ENCODE measurements at regions not wholly inside any gene's neighbourhood (a gene's known extent, or its start where the extent isn't known, plus 50 kb on each side); places are given as distances from the start of the nearest gene placed in this dataset.

DNA sequence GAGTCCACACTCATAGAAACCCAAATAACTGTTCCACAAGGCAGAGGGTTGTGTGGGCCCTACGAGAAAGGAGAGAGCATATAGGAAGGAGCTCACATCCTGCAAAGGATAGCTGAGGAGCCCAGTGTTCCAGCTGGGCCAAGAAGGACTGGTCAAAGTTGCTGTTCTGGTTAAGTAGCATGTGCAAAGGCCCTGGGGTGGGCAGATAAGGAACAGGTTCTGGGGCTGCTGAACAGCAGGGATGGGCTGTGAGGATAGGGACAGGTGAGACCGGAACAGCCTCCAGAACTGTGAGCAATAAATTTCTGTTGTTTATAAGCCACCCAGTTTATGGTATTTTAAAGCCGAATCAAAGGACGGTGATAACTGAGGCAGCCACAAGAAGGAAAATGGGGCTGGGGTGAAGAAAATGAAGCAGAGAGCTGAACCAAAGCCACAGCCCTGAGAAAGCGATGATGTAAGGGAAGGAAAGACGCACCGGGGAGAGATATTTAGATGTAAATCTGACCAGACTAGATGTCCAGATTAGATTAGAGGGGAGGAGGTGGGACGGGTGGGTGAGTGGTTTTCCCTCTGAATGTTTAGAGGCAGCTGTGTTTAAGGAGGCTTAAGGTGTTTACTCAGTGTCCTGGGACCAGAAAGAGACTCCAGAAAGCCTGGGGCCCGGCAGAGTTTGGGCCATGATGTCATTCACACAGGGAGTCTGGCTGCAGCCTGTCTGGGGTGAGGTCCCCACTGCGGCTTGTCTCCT is 180.8 kb upstream of the BCOR start:
- DNase-seq (ENCODE audit: low spot score) = no peak

DNA sequence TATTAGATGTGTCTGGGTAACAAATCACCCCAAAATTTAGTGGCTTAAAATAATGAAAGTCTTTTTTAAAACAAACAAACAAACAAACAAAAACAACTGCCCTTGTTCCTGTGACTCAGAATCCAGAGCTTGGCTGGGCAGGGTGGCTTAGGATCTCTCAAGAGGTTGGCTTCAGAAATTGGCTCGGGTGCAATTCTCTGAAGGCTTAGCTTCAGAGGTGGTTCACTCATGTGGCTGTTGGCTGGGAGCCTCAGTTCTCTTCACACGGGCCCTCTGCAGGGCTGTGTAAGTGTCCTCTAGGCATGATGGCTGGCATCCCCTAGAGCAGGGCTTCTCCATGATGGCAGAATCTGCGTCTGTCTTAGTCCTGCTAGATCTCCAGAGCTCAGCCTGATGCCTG is 179.9 kb upstream of the BCOR start:
- no peak for DNase-seq (ENCODE audit: low spot score)

DNA sequence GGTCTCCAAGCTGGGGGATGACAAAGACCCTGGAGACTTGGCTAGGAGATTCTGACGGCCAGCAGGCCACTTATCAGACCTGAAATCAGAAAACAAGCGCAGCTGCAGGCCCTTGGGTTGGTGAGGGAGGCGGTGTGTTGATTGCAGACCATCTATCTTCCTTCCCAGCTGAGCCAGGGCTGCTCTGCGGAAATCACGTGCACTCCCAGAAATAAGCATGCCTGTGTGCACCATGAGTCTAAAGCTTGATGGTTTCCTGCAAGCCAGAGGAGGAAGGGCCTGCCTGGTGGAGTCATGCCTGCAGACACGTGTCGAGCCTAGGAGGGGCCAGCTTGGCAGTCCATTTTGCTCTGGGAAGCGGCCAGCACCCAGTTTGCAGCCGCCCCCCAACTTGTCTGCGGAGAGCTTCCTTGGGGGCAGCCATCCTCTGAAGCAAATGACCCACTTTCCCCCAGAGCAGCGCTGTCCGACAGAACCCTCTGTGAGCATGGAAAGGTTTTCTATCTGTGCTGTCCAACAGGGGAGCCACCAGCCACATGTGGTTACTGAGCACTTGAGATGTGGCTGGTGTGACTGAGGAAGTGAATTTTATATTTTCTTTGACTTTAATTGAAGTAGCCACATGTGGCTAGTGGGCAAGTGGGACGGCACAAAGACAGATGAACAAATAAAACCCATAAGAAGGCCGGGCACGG is 175.7 kb upstream of the BCOR start:
- peak; percentile 46 for DNase-seq (ENCODE audit: low spot score)

DNA sequence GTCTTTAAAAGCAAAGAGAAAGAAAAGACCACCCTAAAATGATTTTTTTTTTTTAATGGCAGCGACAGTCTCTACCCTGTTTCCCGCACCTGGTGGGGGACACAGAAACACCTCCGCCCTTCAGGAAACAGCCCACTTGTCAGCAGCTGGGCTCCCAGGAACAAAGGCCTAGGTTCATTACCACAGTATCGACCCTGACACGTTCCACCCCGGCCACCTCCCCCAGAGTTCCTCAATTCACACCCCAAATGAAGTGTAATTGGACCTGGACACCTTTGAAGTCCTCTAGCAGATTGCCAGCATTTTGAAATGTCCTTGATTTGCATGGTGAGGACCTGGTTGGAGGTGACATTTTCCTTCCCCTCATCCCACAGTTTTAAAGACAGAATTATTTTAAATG is 175.0 kb upstream of the BCOR start:
- DNase-seq (ENCODE audit: low spot score) = no peak

DNA sequence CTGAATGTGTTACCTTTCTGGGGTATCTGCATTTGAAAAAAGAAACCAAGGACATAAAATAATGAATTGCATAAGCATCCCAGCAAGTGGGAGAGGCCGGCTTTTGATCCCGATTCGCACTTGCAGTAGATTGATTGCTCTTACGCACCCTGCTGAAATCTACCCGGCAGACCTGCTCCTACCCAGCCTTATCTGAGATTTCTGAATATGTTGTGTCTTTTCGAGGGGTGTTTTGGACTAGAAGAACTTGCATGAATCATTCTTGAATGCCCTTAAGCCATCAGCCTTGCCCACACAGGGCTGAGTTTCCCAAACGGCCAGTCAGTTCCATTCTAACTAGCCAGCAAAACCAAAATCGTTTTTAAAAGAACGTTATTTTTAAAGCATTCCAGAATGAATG is 174.4 kb upstream of the BCOR start:
- DNase-seq (ENCODE audit: low spot score) = no peak

DNA sequence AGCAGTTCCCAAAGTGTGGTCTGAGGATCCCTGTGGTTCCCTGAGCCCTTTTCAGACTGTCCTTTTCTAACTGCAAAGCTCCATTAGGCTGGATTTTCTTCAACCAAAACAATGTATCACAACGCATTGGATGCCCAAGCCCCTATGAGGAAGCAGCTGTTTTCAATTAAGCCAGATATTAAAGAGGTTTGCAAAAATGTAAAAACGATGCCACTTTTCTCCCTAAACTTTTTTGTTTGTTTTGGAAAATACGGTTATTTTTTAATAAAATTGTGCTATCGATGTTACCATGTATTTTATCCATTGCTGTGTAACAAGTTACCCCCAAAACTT is 170.4 kb upstream of the BCOR start:
- no peak for DNase-seq (ENCODE audit: low spot score)

DNA sequence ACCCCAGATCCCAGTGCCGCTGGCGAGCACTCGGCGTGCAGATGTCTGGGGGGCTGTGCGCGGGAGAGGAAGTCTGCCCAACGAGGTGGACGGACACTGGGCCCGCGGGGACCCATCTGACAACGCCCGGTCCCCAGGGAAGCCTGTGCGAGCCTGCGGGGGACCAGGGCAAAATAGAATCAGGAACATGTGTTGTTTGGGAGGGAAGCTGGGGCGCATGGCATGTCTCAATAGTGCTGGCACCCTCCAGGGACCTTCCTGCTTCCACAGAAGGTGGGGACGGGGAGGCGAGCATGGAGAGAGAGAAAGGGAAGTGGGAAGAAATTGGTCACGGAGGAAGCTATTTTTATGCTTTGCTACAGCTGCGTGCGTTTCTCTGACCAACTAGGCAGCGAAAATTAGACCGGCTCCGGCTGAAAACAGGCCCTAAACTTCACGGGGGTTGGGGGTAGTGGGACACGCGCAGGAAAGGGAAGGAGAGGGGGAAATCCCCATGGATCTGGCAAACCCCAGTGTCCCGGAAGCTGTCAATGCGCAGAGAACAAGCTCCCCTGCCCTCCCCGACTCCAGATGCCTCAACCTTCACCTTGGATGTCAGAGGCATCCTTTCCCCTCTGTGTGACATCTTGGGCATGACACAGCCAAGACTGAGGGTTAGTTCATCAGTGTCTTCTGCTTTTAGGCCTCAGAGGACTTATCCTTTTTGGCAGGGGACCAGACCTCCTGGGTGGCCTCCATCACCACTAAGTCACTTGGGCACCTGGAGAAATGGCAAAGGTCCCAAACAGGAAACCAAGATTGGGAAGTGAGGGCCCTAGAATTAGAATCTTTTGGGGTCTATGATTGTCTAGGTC is 169.8 kb upstream of the BCOR start:
- DNase-seq (ENCODE audit: low spot score) = no peak

DNA sequence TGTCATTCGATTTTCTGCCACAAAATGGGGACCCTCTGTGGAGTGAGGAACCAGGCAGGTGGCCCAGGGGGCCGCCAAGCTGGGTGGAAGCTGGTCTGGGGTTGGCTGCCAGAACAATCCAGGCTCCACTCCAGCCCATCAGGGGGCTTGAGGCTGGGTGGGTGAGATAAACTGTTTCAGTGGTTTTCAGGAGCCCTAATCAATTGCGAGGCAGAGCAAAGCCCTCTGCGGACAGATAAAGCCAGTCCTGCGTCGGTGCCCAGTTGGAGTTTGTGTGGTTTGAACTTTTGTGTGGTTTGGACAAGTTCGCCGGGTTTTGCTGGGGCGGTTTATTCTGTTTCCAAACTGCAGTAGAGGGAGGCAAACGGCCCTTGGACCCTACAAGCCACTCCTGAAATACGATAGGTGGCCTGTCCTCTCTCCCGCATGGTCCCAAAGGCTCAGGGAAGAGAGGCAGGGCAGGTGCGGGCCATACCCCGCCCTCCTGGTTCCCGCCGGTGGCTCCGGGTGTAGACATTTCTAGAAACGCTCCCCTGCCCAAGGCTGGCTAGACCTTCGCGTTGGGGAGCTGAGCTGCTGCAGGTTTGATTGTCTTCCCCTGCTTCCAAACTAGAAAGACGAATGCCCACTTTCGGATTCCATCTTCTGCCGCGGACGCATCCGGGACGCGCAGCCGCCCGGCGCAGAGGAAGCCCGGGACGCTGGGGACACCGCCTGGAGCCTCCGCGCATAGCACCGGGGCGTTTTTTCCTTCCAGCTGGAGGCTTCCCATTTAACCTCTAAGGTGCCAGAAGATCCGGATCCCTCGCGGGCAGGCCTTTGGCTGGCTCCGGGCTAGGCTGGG is 169.0 kb upstream of the BCOR start:
- no peak for DNase-seq (ENCODE audit: low spot score)

DNA sequence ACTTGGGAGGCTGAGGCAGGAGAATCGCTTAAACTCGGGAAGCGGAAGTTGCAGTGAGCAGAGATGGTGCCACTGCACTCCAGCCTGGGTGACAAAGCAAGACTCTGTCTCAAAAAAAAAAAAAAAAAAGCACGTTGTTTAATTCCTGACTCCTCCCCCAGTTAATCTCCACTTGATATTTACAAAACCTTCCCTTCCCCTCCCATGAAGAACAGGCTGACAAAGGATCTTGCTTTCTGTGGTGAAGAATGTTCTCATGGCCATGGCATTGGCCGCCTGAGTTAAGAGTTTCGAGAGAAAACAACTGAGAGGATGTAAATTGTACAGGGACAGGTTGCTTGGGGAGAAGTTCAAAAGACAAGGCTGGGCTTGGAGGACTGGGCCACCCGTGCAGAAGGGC is 168.2 kb upstream of the BCOR start:
- DNase-seq (ENCODE audit: low spot score) = no peak

DNA sequence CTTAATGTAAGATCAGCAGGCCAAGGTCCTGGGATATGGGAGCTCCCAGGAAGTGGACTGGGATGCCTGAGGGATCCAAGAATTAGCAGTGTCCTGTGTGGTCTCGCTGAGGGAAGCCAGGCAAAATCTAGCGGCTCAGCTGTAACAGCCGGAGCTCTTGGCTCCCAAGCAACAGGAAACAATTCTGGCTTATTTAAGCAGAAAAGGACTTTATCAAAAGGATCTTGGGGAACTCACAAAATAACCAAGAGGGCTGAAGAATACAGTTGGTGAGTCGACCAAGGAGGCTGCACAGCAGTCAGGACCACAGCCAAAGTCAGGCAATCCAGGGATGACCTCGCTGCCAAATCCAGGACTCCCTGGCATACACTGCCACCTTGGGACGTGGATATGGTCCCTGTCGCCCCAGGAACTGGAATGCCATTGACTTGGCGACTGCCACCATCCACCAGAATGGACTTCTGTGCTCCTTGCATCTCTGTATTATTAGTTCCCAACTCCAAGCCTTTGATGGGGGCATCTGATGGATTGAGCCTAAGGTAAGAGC is 165.3 kb upstream of the BCOR start:
- DNase-seq (ENCODE audit: low spot score) = no peak

DNA sequence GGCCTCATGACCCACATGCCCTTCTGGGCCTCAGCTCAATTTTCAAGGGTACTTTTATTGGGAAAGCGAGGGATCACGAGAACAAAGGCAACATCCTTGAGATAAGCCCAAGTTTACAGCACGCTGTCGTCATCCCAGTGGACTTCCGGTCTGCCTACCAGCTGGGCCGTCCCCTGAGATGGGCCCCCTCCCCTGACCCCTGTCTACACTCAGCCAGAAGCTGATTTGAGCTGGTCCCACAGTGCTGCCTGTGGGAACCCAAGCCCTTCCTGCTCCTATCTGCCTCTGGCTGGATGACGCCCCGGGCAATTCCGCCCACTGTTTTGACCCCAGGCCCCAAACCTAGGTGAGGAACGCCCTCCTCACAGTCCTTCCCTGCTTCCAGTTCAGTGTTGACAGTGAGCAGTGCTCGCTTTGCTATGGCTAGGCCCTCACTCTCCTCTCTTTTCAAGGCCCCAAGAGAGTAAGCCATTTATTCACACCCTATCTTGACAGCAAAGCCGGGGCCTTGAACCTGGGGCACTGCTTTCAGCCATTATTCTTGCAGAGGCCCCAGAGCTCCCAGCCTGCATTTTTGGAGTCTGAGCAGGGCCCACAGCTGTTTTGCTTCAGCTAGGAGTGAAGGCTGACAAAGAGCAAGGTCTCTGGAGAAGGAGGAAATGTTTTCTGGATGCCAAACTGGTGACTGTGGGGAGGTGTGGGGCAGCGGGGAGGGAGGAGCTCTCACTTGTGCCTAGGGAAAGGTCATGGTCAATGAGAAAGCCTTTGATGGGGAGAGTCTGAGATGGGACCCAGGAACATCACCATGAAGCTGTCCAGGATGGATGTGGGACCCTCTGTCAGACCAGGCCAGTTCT is 164.6 kb upstream of the BCOR start:
- no peak for DNase-seq (ENCODE audit: low spot score)

DNA sequence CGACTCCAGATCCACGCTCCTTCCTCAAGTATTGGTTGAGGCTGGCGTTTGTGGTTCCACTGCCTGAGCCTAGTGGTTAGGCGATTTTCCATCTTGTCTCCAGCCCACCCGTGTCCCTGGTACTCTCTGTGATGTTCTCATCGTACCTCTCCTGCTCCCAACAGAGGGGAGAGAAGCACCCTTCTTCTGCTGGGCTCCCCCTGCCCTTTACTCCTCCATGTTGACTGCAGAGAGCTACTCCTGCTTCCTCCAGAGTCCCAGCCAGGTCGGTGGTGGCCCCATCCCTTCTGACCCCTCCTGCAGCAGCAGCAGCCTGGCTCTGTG is 164.0 kb upstream of the BCOR start:
- no peak for DNase-seq (ENCODE audit: low spot score)

DNA sequence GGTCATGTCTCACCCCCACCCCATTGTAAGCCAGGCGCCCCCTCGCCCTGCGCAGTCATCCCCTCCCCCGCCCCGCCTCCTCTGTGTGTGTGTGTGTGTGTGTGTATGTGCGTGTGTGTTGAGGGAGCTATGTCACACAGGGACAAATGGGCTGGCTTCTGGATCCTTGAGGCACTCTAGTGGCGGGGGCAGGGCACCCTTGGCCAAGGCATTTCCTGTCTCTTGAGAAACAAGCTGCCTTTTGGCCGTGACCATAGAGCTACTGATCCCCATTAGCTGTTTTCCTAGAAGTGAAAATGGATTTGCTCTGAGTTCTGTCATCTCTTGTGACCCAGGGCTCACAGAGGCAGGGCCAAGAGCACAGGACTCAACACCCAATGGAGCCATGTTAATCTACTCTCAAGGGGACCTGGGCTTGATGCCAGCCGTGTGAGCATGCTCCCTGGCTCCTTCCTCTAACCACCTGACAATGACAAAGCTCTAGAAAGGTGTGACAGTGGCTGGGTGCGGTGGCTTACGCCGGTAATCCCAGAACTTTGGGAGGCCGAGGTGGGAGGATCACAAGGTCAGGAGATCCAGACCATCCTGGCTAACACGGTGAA is 162.5 kb upstream of the BCOR start:
- no peak for DNase-seq (ENCODE audit: low spot score)

DNA sequence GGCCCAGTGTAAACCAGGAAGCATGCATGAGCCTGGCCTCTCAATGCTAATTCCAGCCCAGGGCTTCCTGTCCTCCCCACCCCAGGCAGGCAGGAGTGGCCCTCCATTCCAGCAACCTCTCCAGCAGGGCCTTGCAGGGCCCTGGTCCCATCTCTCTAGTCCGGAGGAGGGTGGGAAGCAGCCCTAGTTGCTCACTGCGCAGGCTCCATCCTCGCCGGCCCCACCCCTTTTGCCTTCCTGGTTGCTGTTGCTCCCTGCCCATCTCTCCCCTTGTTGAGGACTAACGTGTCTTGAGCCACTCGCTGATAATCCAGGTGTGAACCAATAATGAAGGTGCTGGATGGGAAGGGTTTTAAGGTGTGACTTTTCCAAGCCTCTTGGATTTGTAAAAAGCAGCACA is 161.2 kb upstream of the BCOR start:
- no peak for DNase-seq (ENCODE audit: low spot score)

DNA sequence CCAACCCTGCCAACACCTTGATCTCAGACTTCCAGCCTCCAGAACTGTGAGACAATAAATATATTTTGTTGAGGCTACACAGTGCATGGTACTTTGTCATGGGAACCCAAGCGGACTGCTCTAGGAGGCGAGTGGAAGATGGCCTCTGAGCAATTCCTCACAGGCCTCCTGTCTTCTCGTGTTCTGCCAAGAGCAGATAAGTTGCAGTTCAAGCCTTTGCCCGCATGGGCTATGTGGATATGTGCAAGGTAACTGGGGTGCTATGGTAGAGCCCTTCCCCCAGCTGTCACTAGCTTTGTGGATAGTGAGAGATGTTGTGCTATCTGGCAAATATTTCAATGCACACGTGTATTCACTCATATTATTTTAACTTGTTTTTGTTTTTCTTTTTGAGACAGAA is 156.0 kb upstream of the BCOR start:
- no peak for DNase-seq (ENCODE audit: low spot score)

DNA sequence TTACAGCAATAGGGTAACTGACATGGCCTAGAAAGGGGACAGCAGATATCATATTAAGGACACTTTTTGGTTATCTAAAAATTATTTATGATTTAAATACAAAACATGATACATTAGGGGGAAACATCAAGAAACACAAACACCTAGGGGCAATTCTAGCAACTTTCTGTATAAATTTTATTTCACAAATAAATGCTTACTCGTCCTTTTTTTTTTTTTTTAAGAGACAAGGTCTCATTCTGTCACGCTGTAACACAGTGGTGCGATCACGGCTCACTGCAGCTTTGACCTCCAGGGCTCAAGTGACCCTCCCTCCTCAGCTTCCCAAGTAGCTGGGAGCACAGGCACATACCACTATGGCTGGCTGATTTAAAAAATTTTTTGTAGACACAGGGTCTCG is 151.8 kb upstream of the BCOR start:
- no peak for DNase-seq (ENCODE audit: low spot score)

DNA sequence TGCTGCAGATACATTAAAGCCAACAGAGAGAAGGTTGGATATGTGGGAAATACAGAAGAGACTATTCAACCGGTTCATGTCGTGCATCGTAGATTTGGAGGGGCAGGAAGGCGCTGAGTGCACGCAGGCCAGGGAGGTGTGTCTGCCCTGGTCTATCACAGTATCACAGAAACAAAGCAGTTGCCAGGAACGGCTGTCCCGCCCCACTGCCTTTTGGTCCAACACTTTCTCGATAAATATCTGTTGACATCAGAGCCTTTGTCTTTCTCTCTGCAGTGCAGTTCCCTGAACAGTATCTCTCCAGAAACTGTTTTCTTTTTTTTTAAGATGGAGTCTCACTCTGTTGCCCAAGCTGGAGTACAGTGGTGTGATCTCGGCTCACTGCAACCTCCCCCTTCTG is 151.1 kb upstream of the BCOR start:
- no peak for DNase-seq (ENCODE audit: low spot score)

DNA sequence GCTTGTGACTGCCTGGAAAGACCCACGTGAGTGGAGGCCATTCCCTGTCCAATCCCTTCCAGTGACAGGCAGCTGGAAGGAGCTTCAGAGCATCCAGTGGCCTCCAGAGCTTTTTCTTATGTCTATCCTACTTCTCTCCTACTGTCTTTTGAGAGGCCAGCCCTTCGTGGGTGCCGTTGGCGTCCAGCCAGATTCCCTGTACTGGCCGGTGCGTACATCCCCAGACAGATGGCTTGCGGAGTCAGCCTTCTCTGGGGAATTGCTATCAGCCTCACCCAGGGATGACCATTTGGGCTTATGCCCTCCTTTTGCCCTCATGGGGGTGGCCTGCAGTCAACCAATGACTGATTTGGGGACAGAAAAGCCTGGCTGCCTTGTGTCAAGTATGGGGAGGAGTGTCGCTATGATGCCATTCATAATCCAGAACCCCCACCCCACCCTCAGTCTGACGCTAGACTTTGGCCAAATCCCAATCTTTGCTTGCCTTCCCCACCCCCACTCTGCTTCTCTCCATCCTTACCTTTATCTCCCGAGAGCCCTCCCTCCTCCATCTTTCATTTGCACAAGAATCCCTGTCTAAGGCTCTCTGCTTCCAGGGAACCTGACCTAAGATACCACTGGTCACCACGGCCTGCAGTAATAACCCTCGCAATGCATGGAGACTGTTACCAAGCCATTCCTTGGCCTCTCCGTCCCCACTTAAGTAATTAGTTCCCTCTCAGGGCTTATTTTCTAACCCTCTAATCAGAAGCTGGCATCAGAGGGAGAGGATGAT is 150.3 kb upstream of the BCOR start:
- no peak for DNase-seq (ENCODE audit: low spot score)

DNA sequence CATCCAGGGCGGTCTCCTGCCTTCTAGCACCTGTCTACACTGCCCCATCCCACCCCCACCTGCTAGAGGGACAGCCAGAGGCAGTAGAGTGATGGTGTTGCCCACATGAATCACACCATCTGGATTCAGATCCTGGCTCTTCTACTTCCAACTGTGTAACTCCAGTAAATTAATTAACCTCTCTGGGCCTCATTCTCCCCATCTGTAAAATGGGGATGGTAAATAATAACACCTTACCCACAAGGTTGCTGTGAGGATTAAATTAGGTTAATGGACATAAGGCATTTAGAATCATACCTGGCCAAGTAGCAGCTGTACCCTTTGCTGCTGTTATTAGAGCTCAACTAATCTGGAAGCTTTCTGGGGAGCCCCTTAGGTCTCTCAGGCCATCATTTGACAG is 149.6 kb upstream of the BCOR start:
- no peak for DNase-seq (ENCODE audit: low spot score)

DNA sequence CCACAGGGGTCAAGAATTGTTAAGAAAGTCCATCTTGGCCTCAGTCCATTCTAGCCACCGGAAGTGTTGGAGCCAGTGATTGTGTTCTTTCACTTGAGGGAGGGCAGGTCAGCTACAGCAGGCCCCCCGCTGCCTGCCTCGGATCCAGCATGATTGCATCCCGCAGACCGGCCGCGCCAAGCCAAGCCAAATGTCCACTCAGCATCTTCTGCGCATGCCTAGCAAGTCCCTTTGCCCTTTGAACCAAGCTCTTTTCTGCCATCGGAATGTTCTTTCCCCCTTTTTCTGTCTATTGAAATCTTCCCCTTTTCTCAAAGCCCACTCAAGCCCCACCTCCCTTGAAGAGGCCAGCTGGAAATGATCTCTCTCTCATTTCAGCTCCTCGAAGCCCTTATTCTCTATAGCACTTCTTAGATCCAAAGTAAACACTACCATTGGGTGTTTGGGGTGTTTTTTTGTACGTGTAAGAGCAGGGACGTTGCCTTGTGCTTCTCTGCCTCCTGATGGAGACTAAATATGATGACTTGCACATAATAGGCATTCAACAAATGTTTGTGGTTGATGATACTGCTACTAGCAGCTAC is 147.8 kb upstream of the BCOR start:
- DNase-seq (ENCODE audit: low spot score) = no peak

Data from pons (tissue), 1 donor.